Superior temporal gyrus (tissue), 1 donor: ENCODE measurements at regions not wholly inside any gene's neighbourhood (a gene's known extent, or its start where the extent isn't known, plus 50 kb on each side); places are given as distances from the start of the nearest gene placed in this dataset.

Experiments
- DNase-seq: peaks from one replicate; pipeline ENCODE4 v3.0.0-alpha.2; 2016; ENCODE audit errors: extremely low spot score

GRCh38 chr1:47630346-47630745 lies 192.5 kb downstream of the FOXD2 start:
- DNase-seq, result no peak

GRCh38 chr1:47631411-47631995 lies 193.7 kb downstream of the FOXD2 start:
- DNase-seq, result no peak

GRCh38 chr1:47635111-47635510 lies 197.3 kb downstream of the FOXD2 start:
- DNase-seq, result no peak

- no peak for DNase-seq
Measured at GRCh38 chr1:47635597-47635996, 197.8 kb downstream of the FOXD2 start.

- DNase-seq, result no peak
Measured at GRCh38 chr1:47637111-47637685, 199.4 kb downstream of the FOXD2 start.

- DNase-seq, result no peak
Measured at GRCh38 chr1:47638240-47638639, 200.4 kb downstream of the FOXD2 start.

GRCh38 chr1:47638713-47639112 lies 200.9 kb downstream of the FOXD2 start:
- DNase-seq, result no peak

- DNase-seq, result no peak
Measured at GRCh38 chr1:47643306-47644211, 205.7 kb downstream of the FOXD2 start.

GRCh38 chr1:47644212-47644573 lies 206.3 kb downstream of the FOXD2 start:
- no peak for DNase-seq

- no peak for DNase-seq
Measured at GRCh38 chr1:47645151-47645550, 207.3 kb downstream of the FOXD2 start.

- no peak for DNase-seq
Measured at GRCh38 chr1:47646676-47647075, 208.8 kb downstream of the FOXD2 start.

- DNase-seq, result no peak
Measured at GRCh38 chr1:47647327-47647845, 209.5 kb downstream of the FOXD2 start.

GRCh38 chr1:47650205-47650604 lies 212.4 kb downstream of the FOXD2 start:
- DNase-seq, result no peak

GRCh38 chr1:47650611-47651010 lies 212.8 kb downstream of the FOXD2 start:
- no peak for DNase-seq

GRCh38 chr1:47651311-47652089 lies 213.7 kb downstream of the FOXD2 start:
- DNase-seq, result no peak

GRCh38 chr1:47655521-47656300 lies 217.9 kb downstream of the FOXD2 start:
- no peak for DNase-seq

GRCh38 chr1:47656719-47657685 lies 219.2 kb downstream of the FOXD2 start:
- peak; percentile 20 for DNase-seq

- DNase-seq, result no peak
Measured at GRCh38 chr1:47658161-47658920, 220.5 kb downstream of the FOXD2 start.

- DNase-seq, result peak; percentile 10
Measured at GRCh38 chr1:47659146-47659545, 221.3 kb downstream of the FOXD2 start.
